ENCODE measurements at regions not wholly inside any gene's neighbourhood (a gene's known extent, or its start where the extent isn't known, plus 50 kb on each side); places are given as distances from the start of the nearest gene placed in this dataset.
A peak's percentile ranks its signal among the peaks of the same experiment; 100 is the strongest.

DNA sequence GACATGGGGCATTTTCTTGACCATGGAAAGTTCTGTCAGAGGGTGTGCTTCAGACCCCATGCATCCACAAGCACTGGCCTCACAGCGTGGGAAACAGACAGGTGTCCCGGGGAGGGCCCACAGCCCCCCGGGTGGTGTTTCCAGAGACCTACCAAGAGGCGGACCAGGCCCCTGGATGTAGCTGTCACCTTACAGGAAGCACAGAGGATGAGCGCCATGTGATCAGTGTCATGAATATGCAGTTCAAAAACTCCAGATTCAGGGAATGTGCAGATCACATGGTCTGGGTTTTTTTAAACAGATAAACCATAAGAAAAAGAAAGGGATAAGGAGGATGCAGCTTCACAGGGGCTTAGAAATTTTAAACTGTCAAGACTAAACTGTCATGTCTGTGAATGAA is 61.0 kb upstream of the SPATA13 start:
- no peaks in the 10 kb centered on the region for H3K79me2 ChIP-seq (replicated peaks; ENCODE audit: insufficient read depth, low read length)
- no peaks in the 10 kb centered on the region for H3F3A ChIP-seq (ENCODE audit: insufficient read depth, low read length, poor library complexity, severe bottlenecking)
- H3K9me3 ChIP-seq (ENCODE audit: low read length), result no peaks in the 10 kb centered on the region
- H4K20me1 ChIP-seq (ENCODE audit: insufficient read depth), result no peaks in the 10 kb centered on the region
- H2AFZ ChIP-seq (ENCODE audit: low read depth, low read length), result no peak overlapping the region
- TF ChIP-seq TAF1 (IDR thresholded peaks at IDR 0.05; ENCODE audit: low read depth) (no peak), POLR2AphosphoS5 (IDR thresholded peaks at IDR 0.05) (no peak), RAD21 (conservative IDR thresholded peaks at IDR 0.05) (no peak), EP300 (conservative IDR thresholded peaks at IDR 0.05; ENCODE audit: poor library complexity, severe bottlenecking) (no peak), MXI1 (conservative IDR thresholded peaks at IDR 0.05; ENCODE audit: poor library complexity, severe bottlenecking) (no peak), EZH2 (IDR thresholded peaks at IDR 0.05; ENCODE audit: borderline replicate concordance, insufficient read depth, low read length, poor library complexity, severe bottlenecking) (no peak), SMC3 (conservative IDR thresholded peaks at IDR 0.05; ENCODE audit: poor library complexity) (no peak)
- TF ChIP-seq, protein P1, sequence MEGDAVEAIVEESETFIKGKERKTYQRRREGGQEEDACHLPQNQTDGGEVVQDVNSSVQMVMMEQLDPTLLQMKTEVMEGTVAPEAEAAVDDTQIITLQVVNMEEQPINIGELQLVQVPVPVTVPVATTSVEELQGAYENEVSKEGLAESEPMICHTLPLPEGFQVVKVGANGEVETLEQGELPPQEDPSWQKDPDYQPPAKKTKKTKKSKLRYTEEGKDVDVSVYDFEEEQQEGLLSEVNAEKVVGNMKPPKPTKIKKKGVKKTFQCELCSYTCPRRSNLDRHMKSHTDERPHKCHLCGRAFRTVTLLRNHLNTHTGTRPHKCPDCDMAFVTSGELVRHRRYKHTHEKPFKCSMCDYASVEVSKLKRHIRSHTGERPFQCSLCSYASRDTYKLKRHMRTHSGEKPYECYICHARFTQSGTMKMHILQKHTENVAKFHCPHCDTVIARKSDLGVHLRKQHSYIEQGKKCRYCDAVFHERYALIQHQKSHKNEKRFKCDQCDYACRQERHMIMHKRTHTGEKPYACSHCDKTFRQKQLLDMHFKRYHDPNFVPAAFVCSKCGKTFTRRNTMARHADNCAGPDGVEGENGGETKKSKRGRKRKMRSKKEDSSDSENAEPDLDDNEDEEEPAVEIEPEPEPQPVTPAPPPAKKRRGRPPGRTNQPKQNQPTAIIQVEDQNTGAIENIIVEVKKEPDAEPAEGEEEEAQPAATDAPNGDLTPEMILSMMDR (IDR thresholded peaks at IDR 0.05; ENCODE audit: poor library complexity, severe bottlenecking), result no peak
- TF ChIP-seq, protein P2, sequence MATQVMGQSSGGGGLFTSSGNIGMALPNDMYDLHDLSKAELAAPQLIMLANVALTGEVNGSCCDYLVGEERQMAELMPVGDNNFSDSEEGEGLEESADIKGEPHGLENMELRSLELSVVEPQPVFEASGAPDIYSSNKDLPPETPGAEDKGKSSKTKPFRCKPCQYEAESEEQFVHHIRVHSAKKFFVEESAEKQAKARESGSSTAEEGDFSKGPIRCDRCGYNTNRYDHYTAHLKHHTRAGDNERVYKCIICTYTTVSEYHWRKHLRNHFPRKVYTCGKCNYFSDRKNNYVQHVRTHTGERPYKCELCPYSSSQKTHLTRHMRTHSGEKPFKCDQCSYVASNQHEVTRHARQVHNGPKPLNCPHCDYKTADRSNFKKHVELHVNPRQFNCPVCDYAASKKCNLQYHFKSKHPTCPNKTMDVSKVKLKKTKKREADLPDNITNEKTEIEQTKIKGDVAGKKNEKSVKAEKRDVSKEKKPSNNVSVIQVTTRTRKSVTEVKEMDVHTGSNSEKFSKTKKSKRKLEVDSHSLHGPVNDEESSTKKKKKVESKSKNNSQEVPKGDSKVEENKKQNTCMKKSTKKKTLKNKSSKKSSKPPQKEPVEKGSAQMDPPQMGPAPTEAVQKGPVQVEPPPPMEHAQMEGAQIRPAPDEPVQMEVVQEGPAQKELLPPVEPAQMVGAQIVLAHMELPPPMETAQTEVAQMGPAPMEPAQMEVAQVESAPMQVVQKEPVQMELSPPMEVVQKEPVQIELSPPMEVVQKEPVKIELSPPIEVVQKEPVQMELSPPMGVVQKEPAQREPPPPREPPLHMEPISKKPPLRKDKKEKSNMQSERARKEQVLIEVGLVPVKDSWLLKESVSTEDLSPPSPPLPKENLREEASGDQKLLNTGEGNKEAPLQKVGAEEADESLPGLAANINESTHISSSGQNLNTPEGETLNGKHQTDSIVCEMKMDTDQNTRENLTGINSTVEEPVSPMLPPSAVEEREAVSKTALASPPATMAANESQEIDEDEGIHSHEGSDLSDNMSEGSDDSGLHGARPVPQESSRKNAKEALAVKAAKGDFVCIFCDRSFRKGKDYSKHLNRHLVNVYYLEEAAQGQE (IDR thresholded peaks at IDR 0.05; ENCODE audit: borderline replicate concordance), result no peak
- no peak overlapping the region for H3K9ac ChIP-seq (ENCODE audit: low read length)
- no peak overlapping the region for H3K4me2 ChIP-seq (ENCODE audit: low read length)
- peak overlapping the region; percentile 5 for H3K27ac ChIP-seq (ENCODE audit: low read length)
- H3K4me3 ChIP-seq (ENCODE audit: low read length), result no peak overlapping the region
- no peaks in the 10 kb centered on the region for H3K9me2 ChIP-seq (ENCODE audit: insufficient read depth, low read length)
- no peaks in the 10 kb centered on the region for H3K27me3 ChIP-seq (ENCODE audit: insufficient read depth, low read depth, low read length)
- H3K36me3 ChIP-seq (ENCODE audit: insufficient read depth, low read length), result no peaks in the 10 kb centered on the region

DNA sequence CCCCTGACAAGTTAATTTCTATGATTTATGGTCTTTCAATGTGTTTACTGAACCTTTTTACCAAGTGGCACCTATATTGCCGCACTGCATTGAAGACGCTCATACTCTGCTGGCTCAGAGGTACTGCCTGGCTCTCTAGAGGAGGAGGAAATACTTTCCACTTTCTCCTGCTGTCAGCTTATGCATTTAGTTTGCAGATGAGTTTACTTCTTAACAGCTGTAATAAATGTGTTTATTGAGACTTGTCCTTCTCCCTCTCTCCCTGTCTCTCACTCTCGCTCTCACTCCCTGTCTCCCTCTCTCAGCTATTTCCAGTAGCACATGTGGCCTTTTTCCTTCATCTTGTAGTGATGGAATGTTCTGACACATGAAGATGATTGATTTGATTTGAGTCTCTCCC is 60.3 kb upstream of the SPATA13 start:
- no peaks in the 10 kb centered on the region for H3K9me2 ChIP-seq (ENCODE audit: insufficient read depth, low read length)
- no peaks in the 10 kb centered on the region for H3K27me3 ChIP-seq (ENCODE audit: insufficient read depth, low read depth, low read length)
- no peak overlapping the region for H3K4me2 ChIP-seq (ENCODE audit: low read length)
- TF ChIP-seq MXI1 (conservative IDR thresholded peaks at IDR 0.05; ENCODE audit: poor library complexity, severe bottlenecking) (no peak), EP300 (conservative IDR thresholded peaks at IDR 0.05; ENCODE audit: poor library complexity, severe bottlenecking) (no peak)
- no peak overlapping the region for H2AFZ ChIP-seq (ENCODE audit: low read depth, low read length)
- H3K9ac ChIP-seq (ENCODE audit: low read length), result no peak overlapping the region
- no peaks in the 10 kb centered on the region for H3K36me3 ChIP-seq (ENCODE audit: insufficient read depth, low read length)
- H3F3A ChIP-seq (ENCODE audit: insufficient read depth, low read length, poor library complexity, severe bottlenecking), result no peaks in the 10 kb centered on the region
- H3K27ac ChIP-seq (ENCODE audit: low read length), result peak overlapping the region; percentile 5
- H3K9me3 ChIP-seq (ENCODE audit: low read length), result no peaks in the 10 kb centered on the region
- H4K20me1 ChIP-seq (ENCODE audit: insufficient read depth), result no peaks in the 10 kb centered on the region
- H3K4me3 ChIP-seq (ENCODE audit: low read length), result no peak overlapping the region
- H3K79me2 ChIP-seq (replicated peaks; ENCODE audit: insufficient read depth, low read length), result no peaks in the 10 kb centered on the region

All from neural cell (in vitro differentiated cells).